GM18858 (cell line): ENCODE measurements at regions not wholly inside any gene's neighbourhood (a gene's known extent, or its start where the extent isn't known, plus 50 kb on each side); places are given as distances from the start of the nearest gene placed in this dataset.

ENCODE experiments used
- ATAC-seq: cut with Tn5 transposase; IDR thresholded peaks from one replicate; pipeline ENCODE4 v1.9.1; 2021; ENCODE audit not compliant: unreplicated experiment

GRCh38 chr11:92524542-92524941 lies 299.9 kb downstream of the FAT3 start:
- no peak for ATAC-seq

DNA sequence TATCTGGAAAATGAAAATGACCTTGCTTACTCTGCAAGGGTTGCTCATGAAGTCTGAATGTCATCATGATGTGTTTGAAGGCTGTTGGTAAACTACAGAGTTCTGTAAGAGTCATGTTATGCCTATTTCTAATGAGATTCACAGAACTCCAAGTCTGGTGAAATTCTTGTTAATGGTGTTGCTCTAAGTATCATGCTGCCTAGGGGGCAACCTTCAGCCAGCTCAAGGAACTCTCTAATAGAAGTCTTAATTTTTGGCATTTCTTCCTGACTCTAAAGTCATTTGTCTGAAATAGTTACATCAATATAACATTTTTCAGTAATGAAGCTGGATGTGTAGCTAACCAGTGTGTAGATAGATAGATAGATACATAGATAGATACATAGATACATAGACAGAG lies 302.8 kb downstream of the FAT3 start:
- ATAC-seq: no peak

DNA sequence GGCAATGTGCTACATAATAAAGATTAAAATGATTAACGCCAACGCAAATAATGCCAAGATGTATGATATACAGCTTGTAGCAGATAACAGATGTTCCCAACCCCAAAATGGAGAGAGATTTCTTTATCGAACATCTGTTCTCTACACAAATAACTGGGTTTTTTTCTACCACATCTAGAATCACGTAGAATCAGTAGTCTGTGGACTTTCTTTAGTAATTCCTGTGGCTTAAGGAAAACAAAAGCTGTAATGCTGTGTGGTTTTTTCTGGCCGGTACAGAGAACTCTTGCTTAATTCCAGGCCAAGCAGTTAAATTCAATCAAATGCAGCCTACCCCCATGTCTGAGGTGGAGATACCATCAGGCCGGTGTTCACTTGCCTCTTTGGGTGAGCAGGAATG lies 303.4 kb downstream of the FAT3 start:
- ATAC-seq: no peak

GRCh38 chr11:92531065-92531739 lies 306.6 kb downstream of the FAT3 start:
- no peak for ATAC-seq

GRCh38 chr11:92533657-92534335 lies 309.2 kb downstream of the FAT3 start:
- ATAC-seq: no peak

DNA sequence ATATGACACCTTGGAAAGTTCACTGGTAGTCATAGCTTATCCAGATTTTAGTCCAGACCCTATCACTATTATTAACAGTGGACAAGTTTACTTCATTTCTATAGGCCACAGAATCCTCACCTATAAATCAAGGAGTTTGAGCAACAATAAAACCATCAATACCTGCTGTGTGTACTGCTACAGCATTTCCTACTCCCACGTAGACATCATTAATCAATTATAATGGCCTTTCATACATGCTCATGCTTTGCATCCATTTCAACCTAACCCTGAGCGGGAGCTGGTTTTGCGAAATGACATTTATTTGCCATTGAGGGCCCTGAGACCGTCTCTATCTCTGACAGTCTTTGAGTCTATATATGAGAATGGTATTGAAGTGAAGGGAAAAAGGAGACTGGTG lies 312.3 kb downstream of the FAT3 start:
- no peak for ATAC-seq

DNA sequence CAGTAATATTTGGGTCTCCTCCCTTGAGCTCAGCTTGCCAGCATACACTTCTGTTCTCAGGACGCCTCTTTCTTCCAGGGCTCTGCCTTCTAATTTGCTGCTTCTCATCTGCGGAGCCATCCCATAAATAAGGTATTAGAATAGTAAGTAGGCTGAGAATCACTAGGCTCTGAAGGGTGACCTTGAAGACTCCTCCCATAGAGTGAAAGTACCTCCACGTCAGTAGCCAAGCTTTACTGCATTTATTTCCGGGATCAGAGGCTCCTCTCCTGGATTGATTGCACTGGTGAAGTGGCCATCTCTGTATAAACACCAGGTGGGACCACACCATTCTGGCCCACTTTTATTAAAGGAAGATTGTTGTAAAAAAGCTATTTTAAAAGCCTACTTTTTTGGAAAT lies 315.5 kb downstream of the FAT3 start:
- ATAC-seq: no peak

DNA sequence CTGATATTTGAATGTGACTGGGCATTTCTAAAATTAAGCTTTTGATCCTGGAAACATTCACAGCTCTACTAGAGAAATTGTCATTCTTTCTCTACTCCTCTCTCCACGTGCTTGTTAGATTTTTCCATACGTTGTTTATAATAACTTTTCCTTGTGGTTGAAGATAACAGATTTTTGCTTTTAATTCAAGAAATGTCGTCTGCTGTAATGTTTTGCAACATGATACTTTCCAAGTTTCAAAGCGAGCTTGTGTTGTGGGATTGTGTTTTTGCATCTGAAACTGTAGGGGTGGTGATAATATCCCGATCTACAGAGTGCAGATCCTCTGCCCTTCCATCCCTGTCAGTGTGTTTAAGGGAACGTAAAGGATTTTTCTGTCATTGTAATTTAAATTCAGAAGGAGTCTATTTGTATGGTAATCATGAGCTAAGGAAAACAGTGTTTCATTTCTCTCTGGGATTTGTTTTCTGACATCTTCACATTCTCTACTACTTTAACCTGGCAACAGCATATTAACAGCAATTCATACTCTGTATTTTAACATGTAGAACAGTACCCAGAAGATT lies 321.4 kb downstream of the FAT3 start:
- no peak for ATAC-seq

DNA sequence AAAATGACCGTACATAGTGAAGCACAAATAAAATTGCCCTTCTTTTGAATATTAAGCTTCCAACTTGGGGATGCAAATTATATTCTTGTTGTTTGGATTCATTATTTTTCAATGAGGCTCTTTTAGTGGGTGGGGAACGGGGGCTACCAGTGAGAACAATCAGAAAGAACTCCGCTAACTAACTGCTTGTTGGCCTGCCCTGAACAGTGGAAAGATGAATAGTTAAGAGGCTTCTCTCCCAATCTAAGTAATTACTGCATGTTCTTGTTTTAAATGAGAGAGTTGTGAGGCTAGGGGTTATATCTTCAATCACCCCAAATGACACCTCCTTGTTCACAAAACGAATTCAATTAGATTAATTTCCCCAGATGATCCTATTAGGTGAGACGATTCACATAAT lies 322.0 kb downstream of the FAT3 start:
- ATAC-seq: no peak

DNA sequence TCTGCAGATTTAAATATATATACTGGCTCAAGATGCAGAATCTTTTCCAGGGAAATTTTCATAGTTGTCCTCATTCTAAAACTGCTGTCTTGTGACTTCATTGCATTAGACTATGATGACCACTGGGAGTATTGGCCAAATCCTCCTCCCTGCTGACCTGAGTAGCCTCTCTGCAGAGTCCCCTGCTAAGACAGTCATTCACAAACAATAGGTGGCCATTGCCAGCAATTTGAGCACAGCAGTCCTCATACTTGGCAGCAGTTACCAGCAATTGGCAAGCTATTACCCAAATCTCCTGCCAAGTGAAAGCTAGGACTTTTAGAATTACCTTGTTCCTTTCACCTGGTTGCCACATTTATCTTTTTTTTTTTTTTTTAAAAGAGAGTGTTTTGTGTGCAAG lies 325.8 kb downstream of the FAT3 start:
- ATAC-seq: no peak

GRCh38 chr11:92550871-92551270 lies 326.3 kb downstream of the FAT3 start:
- no peak for ATAC-seq

GRCh38 chr11:92552942-92553341 lies 328.3 kb downstream of the FAT3 start:
- ATAC-seq: no peak

DNA sequence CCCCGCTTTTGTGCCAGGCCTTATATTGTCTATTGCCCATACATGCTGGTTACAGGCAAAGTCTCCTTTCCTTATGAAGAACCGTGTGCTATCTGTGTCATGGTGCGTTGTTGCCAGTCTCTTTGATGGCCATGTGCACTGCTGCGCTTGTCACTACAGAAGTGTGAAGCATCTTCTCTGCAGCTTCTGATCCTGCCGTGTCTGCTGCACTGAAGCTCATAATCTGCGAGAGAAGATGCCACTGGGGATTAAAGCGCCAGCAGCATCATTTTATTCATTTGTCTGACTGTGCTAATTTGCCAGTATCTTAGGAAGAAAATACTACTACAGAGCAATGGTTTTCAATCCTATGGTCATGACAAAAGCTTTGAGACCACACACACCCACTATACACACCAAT lies 330.1 kb downstream of the FAT3 start:
- no peak for ATAC-seq

DNA sequence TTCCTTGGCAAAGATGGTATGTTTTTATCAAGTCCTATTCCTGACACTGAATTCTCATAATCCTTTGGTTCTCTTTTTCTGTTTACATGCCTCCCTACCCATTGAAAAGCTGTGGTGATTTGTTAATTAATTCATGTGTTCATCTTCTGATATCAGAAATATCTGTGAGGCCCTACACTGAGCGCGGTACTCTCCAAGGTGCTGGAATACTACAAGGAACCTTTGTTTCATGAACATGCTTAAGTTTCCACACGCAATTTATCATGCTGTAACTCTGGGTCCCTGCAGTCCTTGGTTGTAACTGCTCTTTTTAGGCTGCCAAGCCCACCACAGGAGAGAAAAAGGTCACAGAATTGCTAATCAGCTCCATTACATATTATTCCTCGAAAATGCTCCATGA lies 331.8 kb downstream of the FAT3 start:
- ATAC-seq: no peak

- ATAC-seq: no peak
Measured at GRCh38 chr11:92557879-92558278, 333.3 kb downstream of the FAT3 start.

- no peak for ATAC-seq
Measured at GRCh38 chr11:92558323-92558722, 333.7 kb downstream of the FAT3 start.

DNA sequence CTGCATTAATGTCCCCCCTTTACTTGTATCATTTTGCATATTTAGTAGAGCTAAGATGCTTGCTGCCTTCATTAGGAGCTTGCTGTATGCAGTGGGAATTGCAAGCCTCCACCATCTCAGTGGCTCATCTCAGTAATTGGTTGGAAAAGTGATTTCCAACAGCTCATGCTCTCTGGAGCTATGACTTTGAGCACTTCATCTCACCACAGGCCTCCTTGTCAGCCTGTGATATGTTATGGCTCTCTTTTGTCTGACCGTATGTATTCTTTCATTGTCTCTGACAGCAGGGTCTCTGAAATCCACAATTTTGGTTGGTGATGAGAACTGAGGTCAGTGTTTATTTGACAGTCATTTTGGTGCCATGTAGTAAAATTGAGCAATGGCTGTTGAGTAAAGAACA lies 345.1 kb downstream of the FAT3 start:
- no peak for ATAC-seq

- no peak for ATAC-seq
Measured at GRCh38 chr11:92572559-92572958, 347.9 kb downstream of the FAT3 start.

DNA sequence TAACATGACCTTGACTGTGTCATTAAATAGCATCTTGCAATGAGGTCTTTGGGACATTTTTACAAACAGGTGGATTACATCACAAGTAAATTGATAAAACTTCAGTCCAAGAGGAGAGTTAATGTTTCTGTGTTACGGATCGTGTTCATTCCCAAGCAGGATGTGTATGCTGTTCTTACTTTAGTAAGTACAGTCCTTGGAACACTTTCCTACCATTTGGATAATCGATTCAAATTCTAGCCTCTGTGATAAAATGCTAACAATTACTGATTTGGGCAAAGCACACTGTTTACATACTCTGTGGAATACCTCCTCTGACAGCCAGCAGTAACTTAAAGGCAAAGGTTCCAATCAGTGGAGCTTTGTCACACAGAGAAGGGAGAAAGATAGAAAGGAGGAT lies 351.7 kb downstream of the FAT3 start:
- ATAC-seq: no peak

GRCh38 chr11:92580908-92581307 lies 356.3 kb downstream of the FAT3 start:
- ATAC-seq: no peak

- ATAC-seq: no peak
Measured at GRCh38 chr11:92588393-92588792, 363.8 kb downstream of the FAT3 start.

DNA sequence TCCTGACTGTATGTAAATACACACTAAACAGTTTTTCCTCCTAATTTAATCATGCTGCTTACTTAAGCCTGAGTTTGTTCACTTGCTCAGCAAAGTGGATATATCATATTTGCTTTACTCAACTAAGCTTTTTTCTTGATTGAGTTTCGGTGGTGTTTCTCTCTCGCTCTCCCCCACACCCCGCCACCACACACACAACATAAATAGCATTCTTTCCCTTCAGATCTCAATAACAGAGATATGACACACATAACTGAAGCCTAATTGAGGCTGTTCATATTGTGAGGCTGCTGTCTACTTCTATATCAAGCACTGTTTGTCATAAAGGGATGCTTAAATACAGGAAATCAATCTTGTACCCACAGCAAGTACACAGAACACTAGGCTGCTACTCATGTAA lies 364.9 kb downstream of the FAT3 start:
- no peak for ATAC-seq

- no peak for ATAC-seq
Measured at GRCh38 chr11:92591521-92591920, 366.9 kb downstream of the FAT3 start.
